Loucy (cell line): ENCODE measurements at regions not wholly inside any gene's neighbourhood (a gene's known extent, or its start where the extent isn't known, plus 50 kb on each side); places are given as distances from the start of the nearest gene placed in this dataset.

ENCODE experiments used
- EZH2phosphoT487 ChIP-seq: fragments of 200-600 bp; IDR thresholded peaks from 2 replicates; pipeline ENCODE4 v1.6.1; 2018; ENCODE audit warnings: antibody characterized with exemption, mild to moderate bottlenecking, moderate library complexity, borderline replicate concordance
- TF ChIP-seq, protein P1 (sequence below): fragments of 200-600 bp; sonication (generic); conservative IDR thresholded peaks from 2 replicates; pipeline ENCODE4 v1.5.1; 2014; ENCODE audit warnings: mild to moderate bottlenecking, antibody characterized with exemption, low read length

DNA sequence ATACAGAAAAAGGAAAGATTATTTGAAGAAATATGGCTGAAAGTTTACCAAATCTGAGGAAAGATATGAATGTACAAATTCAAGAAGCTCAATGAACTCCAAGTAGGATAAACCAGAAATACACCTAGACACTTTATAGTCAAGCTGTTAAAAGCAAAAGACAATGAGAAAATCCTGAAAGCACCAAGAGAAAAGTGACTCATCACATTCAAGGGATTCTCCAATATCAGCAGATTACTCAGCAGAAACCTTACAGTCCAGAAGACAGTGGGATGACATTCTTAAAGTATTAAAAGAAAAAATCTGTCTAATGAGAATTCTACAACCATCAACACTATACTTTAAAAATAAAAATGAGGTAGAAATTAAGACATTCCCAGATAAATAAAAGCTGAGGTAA is 223.8 kb upstream of the ZCCHC13 start:
- TF ChIP-seq EZH2phosphoT487: no peak
- TF ChIP-seq, protein P1, sequence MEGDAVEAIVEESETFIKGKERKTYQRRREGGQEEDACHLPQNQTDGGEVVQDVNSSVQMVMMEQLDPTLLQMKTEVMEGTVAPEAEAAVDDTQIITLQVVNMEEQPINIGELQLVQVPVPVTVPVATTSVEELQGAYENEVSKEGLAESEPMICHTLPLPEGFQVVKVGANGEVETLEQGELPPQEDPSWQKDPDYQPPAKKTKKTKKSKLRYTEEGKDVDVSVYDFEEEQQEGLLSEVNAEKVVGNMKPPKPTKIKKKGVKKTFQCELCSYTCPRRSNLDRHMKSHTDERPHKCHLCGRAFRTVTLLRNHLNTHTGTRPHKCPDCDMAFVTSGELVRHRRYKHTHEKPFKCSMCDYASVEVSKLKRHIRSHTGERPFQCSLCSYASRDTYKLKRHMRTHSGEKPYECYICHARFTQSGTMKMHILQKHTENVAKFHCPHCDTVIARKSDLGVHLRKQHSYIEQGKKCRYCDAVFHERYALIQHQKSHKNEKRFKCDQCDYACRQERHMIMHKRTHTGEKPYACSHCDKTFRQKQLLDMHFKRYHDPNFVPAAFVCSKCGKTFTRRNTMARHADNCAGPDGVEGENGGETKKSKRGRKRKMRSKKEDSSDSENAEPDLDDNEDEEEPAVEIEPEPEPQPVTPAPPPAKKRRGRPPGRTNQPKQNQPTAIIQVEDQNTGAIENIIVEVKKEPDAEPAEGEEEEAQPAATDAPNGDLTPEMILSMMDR: no peak
